DOHH2 (cell line): ENCODE measurements at regions not wholly inside any gene's neighbourhood (a gene's known extent, or its start where the extent isn't known, plus 50 kb on each side); places are given as distances from the start of the nearest gene placed in this dataset.

ENCODE experiments used
- H3F3A ChIP-seq: fragments of 200-600 bp; sonication (generic), shearing (Covaris generic); 2 replicates; pipeline ENCODE4 v1.6.0; 2016; ENCODE audit warnings: antibody characterized with exemption, mild to moderate bottlenecking; ENCODE audit not compliant: control insufficient read depth, insufficient read depth
- H3K27ac ChIP-seq: fragments of 200-600 bp; sonication (generic); 2 replicates; pipeline ENCODE4 v1.5.1; 2014; ENCODE audit warnings: low read depth, mild to moderate bottlenecking, low read length, moderate library complexity
- H3K27me3 ChIP-seq: fragments of 200-600 bp; sonication (generic); 2 replicates; pipeline ENCODE4 v1.6.1; 2014; ENCODE audit warnings: mild to moderate bottlenecking, low read length, mixed read lengths; ENCODE audit not compliant: control insufficient read depth
- H3K36me3 ChIP-seq: fragments of 200-600 bp; sonication (generic); 2 replicates; pipeline ENCODE4 v1.6.1; 2014; ENCODE audit warnings: mild to moderate bottlenecking, low read length, moderate library complexity, mixed read lengths; ENCODE audit not compliant: control insufficient read depth
- H3K4me1 ChIP-seq: fragments of 200-600 bp; sonication (generic); 2 replicates; pipeline ENCODE4 v1.6.1; 2014; ENCODE audit warnings: mild to moderate bottlenecking, low read length, mixed read lengths; ENCODE audit not compliant: control insufficient read depth
- H3K4me2 ChIP-seq: fragments of 200-600 bp; sonication (generic); 2 replicates; pipeline ENCODE4 v1.6.0; 2014; ENCODE audit warnings: mild to moderate bottlenecking, low read length, moderate library complexity
- H3K4me3 ChIP-seq: fragments of 200-600 bp; sonication (generic); 2 replicates; pipeline ENCODE4 v1.5.1; 2014; ENCODE audit warnings: mild to moderate bottlenecking, low read length, mixed read lengths
- H3K79me2 ChIP-seq: fragments of 200-600 bp; sonication (generic); 2 replicates; pipeline ENCODE4 v1.6.1; 2014; ENCODE audit warnings: mild to moderate bottlenecking, low read length, mixed read lengths; ENCODE audit not compliant: control insufficient read depth
- H3K9me2 ChIP-seq: fragments of 200-600 bp; sonication (generic); replicated peaks from 2 replicates; pipeline ENCODE4 v1.6.1; 2014; ENCODE audit warnings: mild to moderate bottlenecking, low read length, mixed read lengths; ENCODE audit not compliant: control insufficient read depth
- H3K9me3 ChIP-seq: fragments of 200-600 bp; sonication (generic); 2 replicates; pipeline ENCODE4 v1.6.1; 2014; ENCODE audit warnings: antibody characterized with exemption, low read length, mixed read lengths; ENCODE audit not compliant: control insufficient read depth, insufficient read depth
- H4K20me1 ChIP-seq: fragments of 200-600 bp; sonication (generic); 2 replicates; pipeline ENCODE4 v1.6.0; 2014; ENCODE audit warnings: low read depth, mild to moderate bottlenecking, antibody characterized with exemption, low read length, moderate library complexity; ENCODE audit not compliant: control insufficient read depth, insufficient read depth
- CTCF ChIP-seq: fragments of 200-600 bp; sonication (generic); IDR thresholded peaks from one replicate; pipeline ENCODE4 v1.5.1; 2014; ENCODE audit warnings: antibody characterized with exemption, mild to moderate bottlenecking, low read depth, low read length; ENCODE audit not compliant: poor library complexity, severe bottlenecking
- EZH2phosphoT487 ChIP-seq: fragments of 200-600 bp; sonication (generic); IDR thresholded peaks from 2 replicates; pipeline ENCODE4 v1.6.1; 2017; ENCODE audit warnings: borderline replicate concordance, mild to moderate bottlenecking, antibody characterized with exemption, low read length, moderate library complexity, mixed read lengths

GRCh38 chr2:15997728-15998280 is 57.5 kb downstream of the MYCN start:
- no peaks in the 10 kb centered on the region for H3K36me3 ChIP-seq
- no peaks in the 10 kb centered on the region for H3K9me2 ChIP-seq
- H3K79me2 ChIP-seq, result no peaks in the 10 kb centered on the region
- H3K4me1 ChIP-seq, result no peaks in the 10 kb centered on the region
- H3K9me3 ChIP-seq, result no peaks in the 10 kb centered on the region
- no peak overlapping the region for H3K4me2 ChIP-seq
- H4K20me1 ChIP-seq, result no peaks in the 10 kb centered on the region
- TF ChIP-seq CTCF (no peak), EZH2phosphoT487 (no peak)
- H3K4me3 ChIP-seq, result no peak overlapping the region
- no peaks in the 10 kb centered on the region for H3K27me3 ChIP-seq
- H3K27ac ChIP-seq, result no peak overlapping the region
- no peaks in the 10 kb centered on the region for H3F3A ChIP-seq

GRCh38 chr2:15996536-15997423 is 56.4 kb downstream of the MYCN start:
- Histone ChIP-seq H3K9me3 (no peaks in the 10 kb centered on the region), H3K27ac (no peak overlapping the region), H3K4me2 (no peak overlapping the region), H3K4me3 (no peak overlapping the region), H3K36me3 (no peaks in the 10 kb centered on the region), H3F3A (no peaks in the 10 kb centered on the region), H3K27me3 (no peaks in the 10 kb centered on the region), H4K20me1 (no peaks in the 10 kb centered on the region), H3K79me2 (no peaks in the 10 kb centered on the region), H3K9me2 (no peaks in the 10 kb centered on the region), H3K4me1 (no peaks in the 10 kb centered on the region)
- TF ChIP-seq EZH2phosphoT487 (no peak), CTCF (no peak)
